ENCODE measurements at regions not wholly inside any gene's neighbourhood (a gene's known extent, or its start where the extent isn't known, plus 50 kb on each side); places are given as distances from the start of the nearest gene placed in this dataset.

DNA sequence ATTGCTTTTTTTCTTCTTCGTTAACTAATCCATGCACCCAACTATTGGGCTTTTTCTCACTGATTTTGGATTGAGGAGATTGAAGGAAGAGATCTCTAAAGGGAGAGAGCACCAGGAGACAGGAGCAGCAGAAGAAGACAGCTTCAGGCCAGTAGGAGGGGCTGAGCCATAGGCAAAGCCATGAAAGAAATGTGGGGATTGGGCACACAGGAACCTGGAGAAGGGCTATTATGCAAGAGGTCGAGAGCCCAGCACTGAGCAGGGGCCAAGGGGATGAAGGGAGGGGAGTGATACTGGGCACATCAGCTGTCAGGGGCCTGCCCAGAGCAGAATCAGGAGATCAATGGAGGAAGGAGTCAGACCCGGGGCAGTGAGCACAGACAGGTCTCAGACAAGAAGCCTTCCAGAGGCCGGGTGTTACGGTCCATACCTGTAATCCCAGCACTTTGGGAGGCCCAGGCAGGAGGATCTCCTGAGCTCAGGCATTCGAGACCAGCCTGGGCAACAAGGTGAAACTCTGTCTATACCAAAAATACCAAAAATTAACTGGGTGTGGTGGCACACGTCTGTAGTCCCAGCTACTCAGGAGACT, 140.9 kb downstream of the BCOR start:
- Histone ChIP-seq H3K9ac (ENCODE audit: low read length) (no peak overlapping the region), H3K79me2 (replicated peaks; ENCODE audit: insufficient read depth, low read length) (no peaks in the 10 kb centered on the region), H3K9me3 (ENCODE audit: low read length) (no peaks in the 10 kb centered on the region), H3K4me2 (ENCODE audit: low read length) (no peak overlapping the region), H3K36me3 (ENCODE audit: insufficient read depth, low read length) (no peaks in the 10 kb centered on the region), H2AFZ (ENCODE audit: low read depth, low read length) (no peak overlapping the region), H3F3A (ENCODE audit: insufficient read depth, low read length, poor library complexity, severe bottlenecking) (no peaks in the 10 kb centered on the region), H3K27me3 (ENCODE audit: insufficient read depth, low read depth, low read length) (no peaks in the 10 kb centered on the region), H3K9me2 (ENCODE audit: insufficient read depth, low read length) (no peaks in the 10 kb centered on the region), H4K20me1 (ENCODE audit: insufficient read depth) (no peaks in the 10 kb centered on the region), H3K27ac (ENCODE audit: low read length) (no peak overlapping the region), H3K4me3 (ENCODE audit: low read length) (no peak overlapping the region)
- no peak for TF ChIP-seq POLR2AphosphoS5 (IDR thresholded peaks at IDR 0.05)
- no peak for TF ChIP-seq EZH2 (IDR thresholded peaks at IDR 0.05; ENCODE audit: borderline replicate concordance, insufficient read depth, low read length, poor library complexity, severe bottlenecking)
- no peak for TF ChIP-seq MXI1 (conservative IDR thresholded peaks at IDR 0.05; ENCODE audit: poor library complexity, severe bottlenecking)
- no peak for TF ChIP-seq EP300 (conservative IDR thresholded peaks at IDR 0.05; ENCODE audit: poor library complexity, severe bottlenecking)
- TF ChIP-seq, protein P1, sequence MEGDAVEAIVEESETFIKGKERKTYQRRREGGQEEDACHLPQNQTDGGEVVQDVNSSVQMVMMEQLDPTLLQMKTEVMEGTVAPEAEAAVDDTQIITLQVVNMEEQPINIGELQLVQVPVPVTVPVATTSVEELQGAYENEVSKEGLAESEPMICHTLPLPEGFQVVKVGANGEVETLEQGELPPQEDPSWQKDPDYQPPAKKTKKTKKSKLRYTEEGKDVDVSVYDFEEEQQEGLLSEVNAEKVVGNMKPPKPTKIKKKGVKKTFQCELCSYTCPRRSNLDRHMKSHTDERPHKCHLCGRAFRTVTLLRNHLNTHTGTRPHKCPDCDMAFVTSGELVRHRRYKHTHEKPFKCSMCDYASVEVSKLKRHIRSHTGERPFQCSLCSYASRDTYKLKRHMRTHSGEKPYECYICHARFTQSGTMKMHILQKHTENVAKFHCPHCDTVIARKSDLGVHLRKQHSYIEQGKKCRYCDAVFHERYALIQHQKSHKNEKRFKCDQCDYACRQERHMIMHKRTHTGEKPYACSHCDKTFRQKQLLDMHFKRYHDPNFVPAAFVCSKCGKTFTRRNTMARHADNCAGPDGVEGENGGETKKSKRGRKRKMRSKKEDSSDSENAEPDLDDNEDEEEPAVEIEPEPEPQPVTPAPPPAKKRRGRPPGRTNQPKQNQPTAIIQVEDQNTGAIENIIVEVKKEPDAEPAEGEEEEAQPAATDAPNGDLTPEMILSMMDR (IDR thresholded peaks at IDR 0.05; ENCODE audit: poor library complexity, severe bottlenecking), result no peak
- TF ChIP-seq TAF1 (IDR thresholded peaks at IDR 0.05; ENCODE audit: low read depth), result no peak
- TF ChIP-seq RAD21 (conservative IDR thresholded peaks at IDR 0.05), result no peak
- no peak for TF ChIP-seq SMC3 (conservative IDR thresholded peaks at IDR 0.05; ENCODE audit: poor library complexity)
- TF ChIP-seq, protein P2, sequence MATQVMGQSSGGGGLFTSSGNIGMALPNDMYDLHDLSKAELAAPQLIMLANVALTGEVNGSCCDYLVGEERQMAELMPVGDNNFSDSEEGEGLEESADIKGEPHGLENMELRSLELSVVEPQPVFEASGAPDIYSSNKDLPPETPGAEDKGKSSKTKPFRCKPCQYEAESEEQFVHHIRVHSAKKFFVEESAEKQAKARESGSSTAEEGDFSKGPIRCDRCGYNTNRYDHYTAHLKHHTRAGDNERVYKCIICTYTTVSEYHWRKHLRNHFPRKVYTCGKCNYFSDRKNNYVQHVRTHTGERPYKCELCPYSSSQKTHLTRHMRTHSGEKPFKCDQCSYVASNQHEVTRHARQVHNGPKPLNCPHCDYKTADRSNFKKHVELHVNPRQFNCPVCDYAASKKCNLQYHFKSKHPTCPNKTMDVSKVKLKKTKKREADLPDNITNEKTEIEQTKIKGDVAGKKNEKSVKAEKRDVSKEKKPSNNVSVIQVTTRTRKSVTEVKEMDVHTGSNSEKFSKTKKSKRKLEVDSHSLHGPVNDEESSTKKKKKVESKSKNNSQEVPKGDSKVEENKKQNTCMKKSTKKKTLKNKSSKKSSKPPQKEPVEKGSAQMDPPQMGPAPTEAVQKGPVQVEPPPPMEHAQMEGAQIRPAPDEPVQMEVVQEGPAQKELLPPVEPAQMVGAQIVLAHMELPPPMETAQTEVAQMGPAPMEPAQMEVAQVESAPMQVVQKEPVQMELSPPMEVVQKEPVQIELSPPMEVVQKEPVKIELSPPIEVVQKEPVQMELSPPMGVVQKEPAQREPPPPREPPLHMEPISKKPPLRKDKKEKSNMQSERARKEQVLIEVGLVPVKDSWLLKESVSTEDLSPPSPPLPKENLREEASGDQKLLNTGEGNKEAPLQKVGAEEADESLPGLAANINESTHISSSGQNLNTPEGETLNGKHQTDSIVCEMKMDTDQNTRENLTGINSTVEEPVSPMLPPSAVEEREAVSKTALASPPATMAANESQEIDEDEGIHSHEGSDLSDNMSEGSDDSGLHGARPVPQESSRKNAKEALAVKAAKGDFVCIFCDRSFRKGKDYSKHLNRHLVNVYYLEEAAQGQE (IDR thresholded peaks at IDR 0.05; ENCODE audit: borderline replicate concordance), result no peak

DNA sequence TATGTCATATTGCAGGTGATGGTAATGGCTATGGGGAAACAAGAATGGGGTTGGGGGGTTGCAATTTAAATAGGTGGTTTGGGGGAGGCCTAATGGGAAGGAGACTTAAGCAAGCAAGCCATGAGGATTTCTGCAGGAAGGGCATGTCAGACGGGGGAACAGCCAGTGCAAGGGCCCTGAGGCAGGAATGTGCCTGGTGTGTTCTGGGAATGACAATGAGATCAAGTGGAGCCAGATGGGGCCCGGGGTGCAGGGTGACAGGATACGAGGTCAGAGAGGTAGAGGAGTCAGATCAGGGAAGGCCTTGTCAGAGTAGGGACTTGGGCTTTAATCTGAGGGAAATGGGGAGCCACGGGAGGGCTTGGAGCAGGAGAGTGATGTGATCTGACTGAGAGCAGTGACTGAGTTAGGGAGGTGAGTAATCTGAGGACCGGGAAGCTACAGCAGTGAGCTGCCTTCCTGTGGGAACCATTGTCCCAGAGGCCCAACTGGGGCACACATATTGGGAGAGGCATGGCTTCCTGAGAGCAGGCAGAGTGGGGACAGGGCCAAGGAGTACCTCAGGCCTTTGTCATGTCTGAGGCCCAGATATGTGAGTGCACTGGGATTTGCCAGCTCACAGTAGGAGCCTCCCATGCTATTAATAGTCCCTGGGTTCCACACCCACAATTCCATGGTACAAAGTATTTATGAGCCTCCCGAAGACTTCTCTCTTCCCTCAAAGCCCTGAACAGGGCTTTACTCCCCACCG, 139.8 kb downstream of the BCOR start:
- Histone ChIP-seq H3K27me3 (ENCODE audit: insufficient read depth, low read depth, low read length) (no peaks in the 10 kb centered on the region), H2AFZ (ENCODE audit: low read depth, low read length) (no peak overlapping the region), H3F3A (ENCODE audit: insufficient read depth, low read length, poor library complexity, severe bottlenecking) (no peaks in the 10 kb centered on the region)

More for the DNA sequence above, 139.8 kb downstream of the BCOR start:
- Histone ChIP-seq H3K27ac (ENCODE audit: low read length) (no peak overlapping the region), H3K36me3 (ENCODE audit: insufficient read depth, low read length) (no peaks in the 10 kb centered on the region), H3K4me2 (ENCODE audit: low read length) (no peak overlapping the region), H3K79me2 (replicated peaks; ENCODE audit: insufficient read depth, low read length) (no peaks in the 10 kb centered on the region), H3K9ac (ENCODE audit: low read length) (no peak overlapping the region), H3K9me3 (ENCODE audit: low read length) (no peaks in the 10 kb centered on the region), H3K9me2 (ENCODE audit: insufficient read depth, low read length) (no peaks in the 10 kb centered on the region), H4K20me1 (ENCODE audit: insufficient read depth) (no peaks in the 10 kb centered on the region), H3K4me3 (ENCODE audit: low read length) (no peak overlapping the region)
- TF ChIP-seq EP300 (conservative IDR thresholded peaks at IDR 0.05; ENCODE audit: poor library complexity, severe bottlenecking) (no peak), RAD21 (conservative IDR thresholded peaks at IDR 0.05) (no peak), TAF1 (IDR thresholded peaks at IDR 0.05; ENCODE audit: low read depth) (no peak), MXI1 (conservative IDR thresholded peaks at IDR 0.05; ENCODE audit: poor library complexity, severe bottlenecking) (no peak), EZH2 (IDR thresholded peaks at IDR 0.05; ENCODE audit: borderline replicate concordance, insufficient read depth, low read length, poor library complexity, severe bottlenecking) (no peak), POLR2AphosphoS5 (IDR thresholded peaks at IDR 0.05) (no peak), SMC3 (conservative IDR thresholded peaks at IDR 0.05; ENCODE audit: poor library complexity) (no peak)
- TF ChIP-seq, protein P2 (IDR thresholded peaks at IDR 0.05; ENCODE audit: borderline replicate concordance), result no peak
- TF ChIP-seq, protein P1 (IDR thresholded peaks at IDR 0.05; ENCODE audit: poor library complexity, severe bottlenecking), result no peak
